Nephron (organoid): ENCODE measurements at regions not wholly inside any gene's neighbourhood (a gene's known extent, or its start where the extent isn't known, plus 50 kb on each side); places are given as distances from the start of the nearest gene placed in this dataset.

Source experiments
- H3K27ac Mint-ChIP-seq, 3 experiments: 2 replicates each; pipeline ENCODE4 v1.8.0; 2020; ENCODE audit warnings: mixed read lengths in 3 of 3, mild to moderate bottlenecking in 2 of 3, moderate library complexity in 1 of 3
- H3K27me3 Mint-ChIP-seq: 2 replicates; pipeline ENCODE4 v1.8.0; 2021; ENCODE audit warnings: low read depth, mild to moderate bottlenecking, moderate library complexity, mixed read lengths
- H3K36me3 Mint-ChIP-seq: 2 replicates; pipeline ENCODE4 v1.8.0; 2020; ENCODE audit warnings: low read depth, mixed read lengths
- H3K4me1 Mint-ChIP-seq: 2 replicates; pipeline ENCODE4 v1.8.0; 2020; ENCODE audit warnings: mixed read lengths
- H3K4me3 Mint-ChIP-seq, 3 experiments: 2 replicates each; pipeline ENCODE4 v1.8.0; 2020; ENCODE audit warnings: mild to moderate bottlenecking in 3 of 3, mixed read lengths in 3 of 3, moderate library complexity in 2 of 3
- H3K9me3 Mint-ChIP-seq: 2 replicates; pipeline ENCODE4 v1.8.0; 2020; ENCODE audit warnings: mixed read lengths
- CTCF ChIP-seq, 3 experiments: fragments of 200-600 bp; sonication (generic); IDR thresholded peaks; one replicate each; pipeline ENCODE4 v1.5.0; 2021; ENCODE audit warnings: antibody characterized with exemption in 3 of 3; ENCODE audit not compliant: unreplicated experiment in 3 of 3

- Mint-ChIP-seq H3K27me3 (peaks cover 3% of the 10 kb centered on the region), H3K27ac (no peak overlapping the region), H3K9me3 (peaks cover 12% of the 10 kb centered on the region), H3K4me1 (no peaks in the 10 kb centered on the region), H3K36me3 (peaks cover 4% of the 10 kb centered on the region), H3K4me3 (no peak overlapping the region)
- no peak for TF ChIP-seq CTCF (IDR thresholded peaks at IDR 0.05; ENCODE audit: unreplicated experiment in 3 of 3)
Observed at GRCh38 chr9:117597977-117598376, 106.2 kb upstream of the TLR4 start.

DNA sequence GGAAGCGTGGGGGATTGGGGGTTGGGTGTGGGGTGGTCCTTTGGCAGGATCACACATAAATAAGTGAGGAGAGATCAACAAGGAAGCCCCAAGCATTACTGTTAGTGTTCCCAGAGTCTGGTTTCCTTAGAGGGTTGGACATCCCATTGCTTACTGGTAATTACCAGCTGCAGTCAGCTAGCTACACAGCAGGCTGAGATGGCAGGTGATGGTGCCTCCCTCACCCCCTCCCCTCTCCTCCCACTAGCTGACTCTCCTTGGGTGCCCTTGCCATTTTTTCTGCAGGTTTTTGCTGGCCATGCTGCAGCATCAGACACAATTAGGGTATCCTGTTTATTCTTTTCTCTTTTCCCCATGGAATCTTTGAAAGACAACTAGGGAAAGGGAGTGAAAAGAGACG is 107.5 kb upstream of the TLR4 start:
- Mint-ChIP-seq H3K27me3 (peaks cover 3% of the 10 kb centered on the region), H3K4me1 (no peaks in the 10 kb centered on the region), H3K27ac (no peak overlapping the region), H3K4me3 (no peak overlapping the region), H3K36me3 (peaks cover 4% of the 10 kb centered on the region), H3K9me3 (peaks cover 15% of the 10 kb centered on the region)
- no peak for TF ChIP-seq CTCF (IDR thresholded peaks at IDR 0.05; ENCODE audit: unreplicated experiment in 3 of 3)

DNA sequence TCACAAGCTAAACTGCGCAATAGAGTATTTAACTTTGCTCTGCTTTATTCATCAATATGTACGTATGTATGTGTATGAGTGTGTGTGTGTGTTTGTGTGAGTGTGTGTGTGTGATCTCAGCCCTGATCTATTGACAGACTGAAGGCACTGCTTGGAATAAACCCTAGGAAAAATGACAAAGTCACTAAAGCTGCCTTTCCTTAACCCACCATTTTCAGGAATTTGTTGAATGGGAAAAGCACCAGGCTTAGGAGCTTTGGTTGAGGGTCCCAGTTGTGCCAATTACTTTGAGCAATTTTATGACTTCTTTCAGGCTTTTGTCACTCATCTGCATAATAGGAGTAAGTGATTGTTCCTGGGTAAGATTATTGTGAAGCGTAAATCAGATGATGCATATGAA is 108.6 kb upstream of the TLR4 start:
- no peak for TF ChIP-seq CTCF (IDR thresholded peaks at IDR 0.05; ENCODE audit: unreplicated experiment in 3 of 3)
- Mint-ChIP-seq H3K9me3 (peaks cover 11% of the 10 kb centered on the region), H3K27ac (no peak overlapping the region), H3K4me3 (no peak overlapping the region), H3K36me3 (peaks cover 4% of the 10 kb centered on the region), H3K27me3 (peaks cover 3% of the 10 kb centered on the region), H3K4me1 (no peaks in the 10 kb centered on the region)

- Mint-ChIP-seq H3K27ac (no peak overlapping the region), H3K9me3 (peaks cover 13% of the 10 kb centered on the region), H3K36me3 (no peaks in the 10 kb centered on the region), H3K4me1 (no peaks in the 10 kb centered on the region), H3K27me3 (no peaks in the 10 kb centered on the region), H3K4me3 (no peak overlapping the region)
- no peak for TF ChIP-seq CTCF (IDR thresholded peaks at IDR 0.05; ENCODE audit: unreplicated experiment in 3 of 3)
Observed at GRCh38 chr9:117587263-117587662, 116.9 kb upstream of the TLR4 start.

- H3K4me1 Mint-ChIP-seq: no peaks in the 10 kb centered on the region
- no peaks in the 10 kb centered on the region for H3K27me3 Mint-ChIP-seq
- H3K4me3 Mint-ChIP-seq: no peak overlapping the region
- no peak for TF ChIP-seq CTCF (IDR thresholded peaks at IDR 0.05; ENCODE audit: unreplicated experiment in 3 of 3)
- peaks cover 4% of the 10 kb centered on the region for H3K9me3 Mint-ChIP-seq
- H3K27ac Mint-ChIP-seq: no peak overlapping the region
- H3K36me3 Mint-ChIP-seq: no peaks in the 10 kb centered on the region
Observed at GRCh38 chr9:117574099-117574498, 130.1 kb upstream of the TLR4 start.

- H3K9me3 Mint-ChIP-seq: peaks cover 3% of the 10 kb centered on the region
- H3K27ac Mint-ChIP-seq: no peak overlapping the region
- H3K4me1 Mint-ChIP-seq: peaks cover 6% of the 10 kb centered on the region
- no peak for TF ChIP-seq CTCF (IDR thresholded peaks at IDR 0.05; ENCODE audit: unreplicated experiment in 3 of 3)
- H3K36me3 Mint-ChIP-seq: no peaks in the 10 kb centered on the region
- peaks cover 3% of the 10 kb centered on the region for H3K27me3 Mint-ChIP-seq
- no peak overlapping the region for H3K4me3 Mint-ChIP-seq
Observed at GRCh38 chr9:117564839-117565238, 139.4 kb upstream of the TLR4 start.
